Upper lobe of left lung (tissue), 4 donors: ENCODE measurements at regions not wholly inside any gene's neighbourhood (a gene's known extent, or its start where the extent isn't known, plus 50 kb on each side); places are given as distances from the start of the nearest gene placed in this dataset.

ENCODE experiments used
- CTCF ChIP-seq, 6 experiments: fragments of 450-650 bp in 4 of 6; fragments of 200-600 bp in 2 of 6; sonication (generic) in 2 of 6; IDR thresholded peaks; one replicate each; pipeline ENCODE4 v1.5.1; 2016 to 2019; ENCODE audit warnings: antibody characterized with exemption in 6 of 6
- POLR2A ChIP-seq, 4 donors: fragments of 450-650 bp; IDR thresholded peaks; one replicate each; pipeline ENCODE4 v1.5.1; 2016 to 2017; ENCODE audit warnings: antibody characterized with exemption in 4 of 4, mild to moderate bottlenecking in 2 of 4
- POLR2AphosphoS5 ChIP-seq, 2 donors: sonication (generic); formaldehyde crosslinking; IDR thresholded peaks; one replicate each; pipeline ENCODE4 v1.5.1; 2017; ENCODE audit warnings: antibody characterized with exemption in 2 of 2

GRCh38 chr13:21256351-21256761 is 79.9 kb downstream of the MRPL57 start:
- TF ChIP-seq POLR2A (IDR thresholded peaks at IDR 0.05) (no peak), CTCF (IDR thresholded peaks at IDR 0.05) (no peak), POLR2AphosphoS5 (IDR thresholded peaks at IDR 0.05) (no peak)
